ENCODE measurements at regions not wholly inside any gene's neighbourhood (a gene's known extent, or its start where the extent isn't known, plus 50 kb on each side); places are given as distances from the start of the nearest gene placed in this dataset.

GRCh38 chr3:187951452-187952190 is 202.3 kb upstream of the LPP start:
- no peak for DNase-seq (ENCODE audit: low spot score)

- DNase-seq (ENCODE audit: low spot score) = no peak
These were observed 201.1 kb upstream of the LPP start for GRCh38 chr3:187952849-187953248.

GRCh38 chr3:187954516-187954872 is 199.5 kb upstream of the LPP start:
- no peak for DNase-seq (ENCODE audit: low spot score)

GRCh38 chr3:187954873-187955586 is 198.9 kb upstream of the LPP start:
- no peak for DNase-seq (ENCODE audit: low spot score)

GRCh38 chr3:187955587-187955952 is 198.4 kb upstream of the LPP start:
- DNase-seq (ENCODE audit: low spot score) = no peak

- DNase-seq (ENCODE audit: low spot score) = no peak
These were observed 196.8 kb upstream of the LPP start for GRCh38 chr3:187957165-187957581.

GRCh38 chr3:187957582-187957981 is 196.4 kb upstream of the LPP start:
- no peak for DNase-seq (ENCODE audit: low spot score)

- DNase-seq (ENCODE audit: low spot score) = no peak
These were observed 195.4 kb upstream of the LPP start for GRCh38 chr3:187958432-187959003.

- no peak for DNase-seq (ENCODE audit: low spot score)
These were observed 193.1 kb upstream of the LPP start for GRCh38 chr3:187960820-187961219.

- DNase-seq (ENCODE audit: low spot score) = no peak
These were observed 192.6 kb upstream of the LPP start for GRCh38 chr3:187961366-187961765.

GRCh38 chr3:187963003-187963676 is 190.8 kb upstream of the LPP start:
- DNase-seq (ENCODE audit: low spot score) = no peak

- DNase-seq (ENCODE audit: low spot score) = no peak
These were observed 190.1 kb upstream of the LPP start for GRCh38 chr3:187963677-187964385.

GRCh38 chr3:187964760-187965159 is 189.2 kb upstream of the LPP start:
- DNase-seq (ENCODE audit: low spot score) = no peak

- DNase-seq (ENCODE audit: low spot score) = no peak
These were observed 187.9 kb upstream of the LPP start for GRCh38 chr3:187966096-187966495.

GRCh38 chr3:187966636-187967406 is 187.1 kb upstream of the LPP start:
- DNase-seq (ENCODE audit: low spot score) = no peak

- DNase-seq (ENCODE audit: low spot score) = no peak
These were observed 186.0 kb upstream of the LPP start for GRCh38 chr3:187967993-187968392.

GRCh38 chr3:187968883-187969580 is 184.9 kb upstream of the LPP start:
- DNase-seq (ENCODE audit: low spot score) = no peak

GRCh38 chr3:187969581-187969950 is 184.4 kb upstream of the LPP start:
- DNase-seq (ENCODE audit: low spot score) = no peak

- no peak for DNase-seq (ENCODE audit: low spot score)
These were observed 183.9 kb upstream of the LPP start for GRCh38 chr3:187970106-187970505.

GRCh38 chr3:187971629-187972028 is 182.3 kb upstream of the LPP start:
- no peak for DNase-seq (ENCODE audit: low spot score)
